ENCODE measurements at regions not wholly inside any gene's neighbourhood (a gene's known extent, or its start where the extent isn't known, plus 50 kb on each side); places are given as distances from the start of the nearest gene placed in this dataset.
"Not testable (repeated sequence)": the region's sequence is repeated elsewhere in the genome, so short reads cannot be mapped to it uniquely, and the experiment has no call there.

- DNase-seq = no peak
These were observed 111.1 kb upstream of the CBLB start for GRCh38 chr3:105979961-105980360.

GRCh38 chr3:105982207-105982606, 113.4 kb upstream of the CBLB start:
- no peak for DNase-seq

DNA sequence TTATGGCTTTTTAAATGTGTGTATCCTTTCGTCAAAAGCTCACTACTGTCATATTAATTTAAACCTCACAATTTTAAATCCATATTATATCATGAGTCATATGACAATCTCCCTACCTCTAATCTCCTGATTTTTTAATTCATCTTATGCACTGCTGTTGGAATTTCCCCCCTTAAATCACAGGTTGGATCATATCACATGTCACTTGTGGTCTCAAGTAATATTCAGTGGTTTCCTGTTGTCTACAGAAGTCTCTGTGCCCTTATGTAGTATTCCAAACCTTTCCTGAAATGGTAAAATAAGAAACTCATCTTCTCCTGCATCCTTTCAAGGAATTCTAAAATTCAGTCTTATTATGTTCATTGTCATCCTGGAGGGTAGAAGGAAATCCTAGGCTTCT, 116.0 kb upstream of the CBLB start:
- DNase-seq = no peak

- DNase-seq = not testable (repeated sequence)
These were observed 117.5 kb upstream of the CBLB start for GRCh38 chr3:105986343-105986742.

DNA sequence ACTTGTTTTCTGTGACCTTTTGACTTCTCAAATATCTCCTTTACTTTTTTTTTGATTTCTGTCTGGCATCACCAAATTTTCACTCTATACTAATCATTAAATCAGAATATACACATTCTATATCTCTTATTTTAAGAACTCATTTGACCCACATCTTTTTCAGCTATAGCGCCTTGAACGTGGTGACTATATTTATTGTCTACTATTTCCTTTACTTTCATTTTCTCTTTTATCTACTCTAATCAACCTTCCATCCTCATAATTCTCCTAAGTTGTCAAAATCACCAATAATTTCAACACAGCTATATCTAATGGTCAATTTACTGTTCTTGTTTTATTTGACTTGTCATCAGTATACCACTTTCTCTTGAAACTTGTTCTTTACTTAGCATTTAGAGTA, 119.0 kb upstream of the CBLB start:
- DNase-seq = no peak

DNA sequence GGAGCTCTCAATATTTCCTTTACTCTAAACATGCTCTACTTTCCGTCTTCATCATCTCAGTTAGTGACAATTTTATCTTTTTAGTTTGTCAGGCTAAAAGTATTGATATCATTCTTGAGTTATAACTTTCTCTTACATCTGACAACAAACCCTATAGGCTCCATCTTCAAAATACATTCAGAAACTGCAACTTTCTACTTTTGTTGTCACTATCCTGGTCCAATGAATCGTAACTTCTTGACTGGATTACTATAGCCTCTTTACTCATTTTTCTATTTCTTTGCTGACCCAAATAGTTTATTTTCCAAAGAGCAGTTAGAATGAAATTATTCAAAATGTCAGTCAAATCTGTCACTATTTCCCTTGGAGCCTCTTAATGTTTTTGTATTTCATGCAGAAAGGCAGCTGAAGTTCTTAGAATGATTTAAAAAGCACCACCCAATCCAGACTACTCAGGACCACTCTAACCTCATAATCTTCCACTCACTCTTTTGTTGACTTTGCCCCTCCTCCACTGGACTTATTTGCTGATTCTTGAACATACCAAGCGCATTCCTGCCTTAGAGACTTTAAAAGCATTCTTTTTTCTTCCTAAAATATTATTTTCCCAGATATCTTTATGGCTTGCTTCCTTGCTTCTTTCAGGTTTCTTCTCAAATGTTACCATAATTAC, 119.9 kb upstream of the CBLB start:
- DNase-seq = no peak

DNA sequence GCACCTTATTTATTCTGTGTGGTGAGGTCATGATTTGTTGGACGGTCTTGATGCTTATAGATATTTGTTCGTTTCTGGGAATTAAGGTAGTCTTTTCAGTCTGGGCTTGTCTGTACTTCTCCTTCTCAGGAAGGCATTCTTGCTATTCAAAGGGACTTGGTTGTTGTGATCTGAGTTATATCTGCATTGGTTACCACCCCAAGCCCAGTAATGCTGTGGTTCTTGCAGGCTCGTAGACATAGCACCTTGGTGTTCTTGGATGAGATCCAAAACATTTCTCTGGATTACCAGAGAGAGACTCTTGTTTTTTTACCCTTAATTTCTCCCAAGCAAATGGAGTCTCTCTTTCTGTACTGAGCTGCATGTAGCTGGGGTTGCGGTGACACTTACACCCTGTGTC, 128.0 kb upstream of the CBLB start:
- no peak for DNase-seq

DNA sequence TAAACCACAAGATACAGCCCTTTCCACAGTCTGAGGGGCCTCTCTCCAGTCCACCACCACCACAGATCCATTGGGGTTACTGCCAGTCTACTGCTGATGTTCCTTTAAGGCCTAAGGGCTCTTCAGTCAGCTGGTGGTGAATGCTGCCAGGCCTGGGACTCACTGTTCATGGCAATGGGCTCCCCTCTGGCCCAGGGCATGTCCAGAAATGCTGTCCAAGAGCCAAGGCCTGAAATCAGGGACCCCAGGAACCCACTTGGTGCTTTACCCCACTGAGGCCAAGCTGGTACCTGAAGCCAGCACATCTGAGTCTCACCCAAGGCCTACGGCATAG, 128.6 kb upstream of the CBLB start:
- no peak for DNase-seq

DNA sequence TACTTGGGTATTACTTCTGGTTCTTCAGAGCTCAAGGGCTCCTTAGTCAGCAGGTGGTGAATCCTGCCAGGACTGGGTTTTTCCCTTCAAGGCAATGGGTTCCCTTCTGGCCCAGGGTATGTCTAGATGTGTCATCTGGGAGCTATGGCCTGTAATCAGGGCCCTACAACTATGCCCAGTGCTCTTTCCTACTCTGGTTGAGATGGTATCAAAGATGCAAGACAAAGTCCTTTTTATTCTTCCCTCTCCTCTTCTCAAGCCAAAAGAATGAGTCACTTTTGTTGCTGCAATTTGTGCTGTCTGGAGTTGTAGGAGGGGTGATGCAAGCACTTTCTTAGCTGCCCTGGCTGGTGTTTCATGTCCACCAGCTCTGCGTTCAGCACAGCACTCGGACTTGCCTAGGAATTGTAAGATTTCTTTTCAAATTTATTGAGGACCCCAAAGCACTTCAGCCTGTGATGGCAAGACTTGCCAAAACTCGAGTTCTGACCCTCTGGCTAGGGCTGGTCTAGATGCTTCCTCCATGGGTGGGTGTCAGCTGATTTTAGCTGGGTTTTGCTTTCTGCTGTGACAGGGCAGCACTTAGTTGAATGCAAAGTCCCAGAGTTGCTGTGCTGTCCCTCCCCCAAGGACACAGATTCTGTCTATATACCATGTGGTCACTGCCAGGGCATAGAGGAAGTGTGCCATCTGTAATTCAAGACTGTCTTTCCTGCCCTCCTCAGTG, 129.2 kb upstream of the CBLB start:
- no peak for DNase-seq

DNA sequence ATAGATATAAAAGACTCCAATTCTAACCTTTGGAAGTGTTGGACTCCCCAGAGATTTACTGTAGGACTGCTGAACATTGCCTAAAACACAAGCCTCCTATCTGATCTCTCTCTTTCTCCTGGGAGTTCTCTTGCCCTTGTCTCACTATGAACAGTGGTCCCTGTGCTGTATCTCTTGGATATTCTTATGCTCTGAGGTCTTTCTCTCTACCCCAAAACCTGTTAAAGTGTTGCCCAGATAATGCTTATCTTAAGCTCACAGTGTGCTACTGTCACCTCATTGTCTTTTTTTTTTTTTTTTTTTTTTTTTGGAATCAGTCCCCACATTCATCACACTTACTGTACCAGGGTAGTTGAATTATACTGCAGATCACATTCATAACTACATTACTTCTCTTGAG, 131.0 kb upstream of the CBLB start:
- DNase-seq = no peak

DNA sequence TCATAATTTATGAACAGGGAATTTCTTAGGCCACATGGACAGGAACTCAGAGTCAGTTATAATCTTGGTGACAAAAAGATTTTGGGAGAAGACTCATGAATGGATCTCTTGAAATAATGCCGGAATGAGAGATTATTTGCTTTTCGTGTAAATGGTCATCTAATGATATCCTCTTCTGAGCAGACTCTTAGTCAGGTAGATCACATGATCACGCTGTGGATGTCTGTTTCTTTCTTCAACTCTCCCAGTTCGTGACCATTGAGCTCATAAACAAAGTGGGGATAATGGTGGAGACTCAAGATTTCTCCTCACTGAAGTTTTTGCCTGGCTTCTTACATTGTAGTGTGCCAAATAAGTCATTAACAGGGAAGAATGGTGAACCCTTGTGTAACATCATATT, 133.1 kb upstream of the CBLB start:
- DNase-seq = no peak

DNA sequence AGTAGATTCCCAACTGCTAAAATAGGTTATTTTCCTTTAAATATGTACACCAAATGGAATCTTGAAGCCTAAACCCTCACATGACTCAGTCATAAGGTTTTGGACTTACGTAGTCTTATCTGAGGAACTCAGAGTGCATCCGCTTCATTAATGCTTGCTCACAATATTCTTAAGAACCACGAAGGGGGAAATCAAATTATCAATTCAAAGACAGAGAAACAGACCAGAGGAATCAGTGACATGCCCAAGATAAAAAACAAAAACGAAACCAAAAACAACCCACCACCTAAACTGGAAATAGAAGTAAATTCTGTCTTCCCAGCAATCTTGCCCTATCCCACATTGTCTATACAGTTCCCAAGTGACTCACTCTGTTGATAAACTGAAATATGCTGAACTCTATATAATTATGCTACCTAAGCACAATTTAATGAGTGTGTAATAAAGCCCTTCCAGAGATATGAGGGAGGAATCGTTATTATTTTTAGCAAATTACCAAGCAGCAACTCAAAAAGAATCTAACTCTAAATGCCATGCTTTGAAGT, 135.4 kb upstream of the CBLB start:
- no peak for DNase-seq

DNA sequence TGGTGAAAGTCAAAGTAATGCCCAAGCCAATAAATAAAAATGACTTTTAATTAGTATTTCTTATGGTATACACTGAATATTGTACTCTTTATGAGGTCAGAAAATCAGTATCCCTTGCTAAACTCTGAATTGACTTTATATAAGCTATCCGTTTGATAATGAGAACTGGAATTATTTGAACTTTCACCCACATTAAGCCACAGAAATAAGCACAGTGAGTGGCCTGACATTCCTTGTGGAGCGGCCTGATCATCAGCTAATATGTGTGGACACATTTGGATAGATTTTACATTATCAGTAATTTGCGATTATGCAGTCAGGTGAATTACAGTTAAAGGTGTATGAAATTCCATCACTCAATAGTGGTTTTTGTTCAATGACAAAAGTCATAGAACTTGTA, 136.0 kb upstream of the CBLB start:
- DNase-seq = no peak

GRCh38 chr3:106006001-106006400, 137.2 kb upstream of the CBLB start:
- no peak for DNase-seq

- no peak for DNase-seq
These were observed 137.8 kb upstream of the CBLB start for GRCh38 chr3:106006571-106006970.

- DNase-seq = no peak
These were observed 138.7 kb upstream of the CBLB start for GRCh38 chr3:106007512-106007911.

DNA sequence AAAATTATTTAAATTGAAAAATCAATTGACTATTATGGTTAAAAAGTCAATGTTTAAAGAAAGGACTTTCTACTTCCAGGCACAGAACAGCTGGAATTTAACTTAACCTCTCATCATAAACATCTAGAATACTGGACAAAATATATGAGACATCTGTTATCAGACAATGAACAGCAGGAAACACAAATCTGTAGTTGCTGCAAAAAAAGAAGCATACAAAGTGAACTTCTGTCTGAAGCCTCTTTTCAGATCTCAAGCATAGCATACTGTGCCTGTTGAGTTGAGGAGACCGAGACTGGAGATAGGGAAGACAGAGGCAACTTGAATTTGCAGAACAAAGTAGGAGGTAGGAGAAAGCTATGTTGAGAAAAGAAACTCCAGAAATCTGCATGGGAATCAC, 140.0 kb upstream of the CBLB start:
- no peak for DNase-seq

GRCh38 chr3:106010829-106011228, 142.0 kb upstream of the CBLB start:
- no peak for DNase-seq

- no peak for DNase-seq
These were observed 145.2 kb upstream of the CBLB start for GRCh38 chr3:106013971-106014370.

GRCh38 chr3:106014518-106014917, 145.7 kb upstream of the CBLB start:
- no peak for DNase-seq

DNA sequence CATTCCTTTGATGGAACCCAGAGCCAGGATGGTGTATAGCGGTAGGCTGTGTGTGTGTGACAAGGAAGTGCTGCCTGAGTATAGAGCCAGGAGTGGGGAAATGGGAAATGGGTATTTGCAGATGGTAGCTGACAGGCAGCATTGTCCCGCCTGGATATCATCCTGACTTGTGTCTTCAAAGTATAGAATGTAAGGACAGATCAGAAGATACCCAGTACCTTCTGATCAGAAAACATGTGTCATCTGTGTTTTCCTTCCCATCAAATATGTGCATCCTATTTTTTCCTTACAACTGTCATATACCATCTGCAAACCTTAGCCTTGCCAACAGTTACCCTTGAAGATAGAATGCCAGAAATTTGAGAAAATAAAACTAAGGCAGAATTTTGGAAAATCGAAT, 146.2 kb upstream of the CBLB start:
- no peak for DNase-seq

- DNase-seq = no peak
These were observed 149.3 kb upstream of the CBLB start for GRCh38 chr3:106018102-106018501.

DNA sequence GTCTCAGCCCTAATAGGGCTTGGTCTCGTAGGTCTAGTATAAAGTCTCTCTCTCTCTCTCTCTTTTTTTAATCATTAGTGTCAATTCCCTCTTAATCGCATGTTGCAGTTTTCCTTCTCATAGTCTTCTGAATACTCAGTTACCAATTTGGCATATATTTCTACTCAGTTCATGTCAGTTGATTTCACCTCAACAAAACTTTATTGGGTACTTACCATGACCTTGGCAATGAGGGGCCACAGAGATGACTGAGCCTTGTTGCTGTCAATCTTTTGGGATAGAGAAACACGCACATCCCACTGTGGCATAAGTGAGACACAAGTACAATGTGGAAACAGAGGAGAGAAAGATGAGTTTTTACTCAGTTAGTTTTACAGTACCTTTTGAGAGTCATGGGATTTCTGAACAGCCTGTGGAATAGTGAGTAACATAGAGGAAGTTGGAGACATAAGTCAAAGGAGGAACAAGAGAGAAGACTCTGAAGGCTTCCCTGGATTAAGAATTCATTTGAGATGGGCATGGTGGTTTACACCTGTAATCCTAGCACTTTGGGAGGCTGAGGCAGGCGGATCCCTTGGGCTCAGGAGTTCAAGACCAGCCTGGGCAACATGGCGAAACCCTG, 150.2 kb upstream of the CBLB start:
- no peak for DNase-seq
